ENCODE measurements at regions not wholly inside any gene's neighbourhood (a gene's known extent, or its start where the extent isn't known, plus 50 kb on each side); places are given as distances from the start of the nearest gene placed in this dataset.

DNA sequence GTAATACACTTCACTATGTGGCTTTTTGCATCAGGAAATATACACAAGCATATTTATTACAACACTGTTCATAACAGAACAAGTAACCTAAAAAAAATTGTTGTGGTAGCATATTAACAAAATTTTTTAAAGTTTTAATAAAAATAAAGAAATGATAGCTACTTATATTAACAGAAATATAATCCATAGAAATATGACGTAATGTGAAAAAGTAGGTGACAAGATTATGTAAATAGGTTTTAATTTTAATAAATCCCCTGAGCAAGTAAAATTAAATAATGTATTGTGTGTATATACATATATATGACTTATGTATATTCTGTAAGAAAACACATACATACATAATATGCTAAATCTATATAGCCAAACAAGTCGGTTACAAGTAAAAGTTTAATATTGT is 359.9 kb downstream of the SEC16B start:
- no peaks in the 10 kb centered on the region for H3K9me3 ChIP-seq (ENCODE audit: low read length)
- no TSS peak for BruUV-seq (replicated peaks)
- no peak overlapping the region for H3K27ac ChIP-seq (ENCODE audit: extremely low read length, insufficient read depth, low read length)
- no peak overlapping the region for H3K4me2 ChIP-seq (ENCODE audit: low read depth, low read length)
- WGBS (ENCODE audit: low lambda C conversion rate) = 4% methylated on average over 2 of the region's 2 CpGs
- no peaks in the 10 kb centered on the region for H3K4me1 ChIP-seq (ENCODE audit: insufficient read depth, low read length)
- no peaks in the 10 kb centered on the region for H4K20me1 ChIP-seq (ENCODE audit: insufficient read depth, low read length)
- H2AFZ ChIP-seq (ENCODE audit: low read length) = no peak overlapping the region
- no peaks in the 10 kb centered on the region for H3K36me3 ChIP-seq (replicated peaks in 1 of 2; ENCODE audit: control insufficient read depth in 1 of 2, insufficient read depth in 2 of 2, low read length in 2 of 2)
- no peak overlapping the region for H3K9ac ChIP-seq (ENCODE audit: insufficient read depth, low read depth, low read length)
- intact Hi-C loops (cut with micrococcal nuclease; ENCODE audit: unreplicated experiment) (no loop called here), in situ Hi-C loops (cut with HindIII; ENCODE audit: extremely low pct_ligation_motif_present, low pct_unique_long_range_greater_than_20kb) (no loop called here)
- H3K79me2 ChIP-seq (ENCODE audit: insufficient read depth, low read length) = no peaks in the 10 kb centered on the region
- TF ChIP-seq ZNF577 (CRISPR knock-in tag; IDR thresholded peaks at IDR 0.05; ENCODE audit: borderline replicate concordance, low read depth) = no peak
- peak; percentile 86 for TF ChIP-seq ATF7 (IDR thresholded peaks at IDR 0.05)
- no peak for TF ChIP-seq ATF7 (CRISPR knock-in tag; IDR thresholded peaks at IDR 0.05)
- no peak for DNase-seq (ENCODE audit: low spot score)
- no peak for FAIRE-seq
- no peak for ATAC-seq
- no peaks in the 10 kb centered on the region for H3K27me3 ChIP-seq (ENCODE audit: control insufficient read depth in 1 of 2, insufficient read depth in 2 of 2, low read length in 2 of 2)
- no peak overlapping the region for H3K4me3 ChIP-seq (replicated peaks in 1 of 3; ENCODE audit: insufficient read depth in 1 of 3, low read depth in 2 of 3, low read length in 3 of 3)
- POLR2A ChIA-PET = no interaction called here
- CTCF ChIA-PET (ENCODE audit: low intra/inter-chr PET ratio, low total read pairs) = no interaction called here

- Histone ChIP-seq H3K9me3 (ENCODE audit: low read length) (no peaks in the 10 kb centered on the region), H3K4me2 (ENCODE audit: low read depth, low read length) (no peak overlapping the region), H3K79me2 (ENCODE audit: insufficient read depth, low read length) (no peaks in the 10 kb centered on the region), H3K36me3 (replicated peaks in 1 of 2; ENCODE audit: control insufficient read depth in 1 of 2, insufficient read depth in 2 of 2, low read length in 2 of 2) (no peaks in the 10 kb centered on the region), H3K4me3 (replicated peaks in 1 of 3; ENCODE audit: insufficient read depth in 1 of 3, low read depth in 2 of 3, low read length in 3 of 3) (no peak overlapping the region), H3K9ac (ENCODE audit: insufficient read depth, low read depth, low read length) (no peak overlapping the region), H4K20me1 (ENCODE audit: insufficient read depth, low read length) (no peaks in the 10 kb centered on the region), H3K27ac (ENCODE audit: extremely low read length, insufficient read depth, low read length) (no peak overlapping the region), H2AFZ (ENCODE audit: low read length) (no peak overlapping the region), H3K27me3 (ENCODE audit: control insufficient read depth in 1 of 2, insufficient read depth in 2 of 2, low read length in 2 of 2) (no peaks in the 10 kb centered on the region), H3K4me1 (ENCODE audit: insufficient read depth, low read length) (no peaks in the 10 kb centered on the region)
- DNase-seq (ENCODE audit: low spot score) (no peak), FAIRE-seq (no peak), ATAC-seq (no peak)
- WGBS (ENCODE audit: low lambda C conversion rate) = 12% methylated on average over 1 of the region's 1 CpG
- CTCF ChIA-PET (ENCODE audit: low intra/inter-chr PET ratio, low total read pairs) = no interaction called here
- in situ Hi-C loops (cut with HindIII; ENCODE audit: extremely low pct_ligation_motif_present, low pct_unique_long_range_greater_than_20kb) (no loop called here), intact Hi-C loops (cut with micrococcal nuclease; ENCODE audit: unreplicated experiment) (no loop called here)
- POLR2A ChIA-PET = no interaction called here
- no peak for TF ChIP-seq MEIS1 (CRISPR knock-in tag; IDR thresholded peaks at IDR 0.05; ENCODE audit: borderline replicate concordance)
- TF ChIP-seq RARA (CRISPR knock-in tag; IDR thresholded peaks at IDR 0.05) = no peak
- TF ChIP-seq, protein P1, sequence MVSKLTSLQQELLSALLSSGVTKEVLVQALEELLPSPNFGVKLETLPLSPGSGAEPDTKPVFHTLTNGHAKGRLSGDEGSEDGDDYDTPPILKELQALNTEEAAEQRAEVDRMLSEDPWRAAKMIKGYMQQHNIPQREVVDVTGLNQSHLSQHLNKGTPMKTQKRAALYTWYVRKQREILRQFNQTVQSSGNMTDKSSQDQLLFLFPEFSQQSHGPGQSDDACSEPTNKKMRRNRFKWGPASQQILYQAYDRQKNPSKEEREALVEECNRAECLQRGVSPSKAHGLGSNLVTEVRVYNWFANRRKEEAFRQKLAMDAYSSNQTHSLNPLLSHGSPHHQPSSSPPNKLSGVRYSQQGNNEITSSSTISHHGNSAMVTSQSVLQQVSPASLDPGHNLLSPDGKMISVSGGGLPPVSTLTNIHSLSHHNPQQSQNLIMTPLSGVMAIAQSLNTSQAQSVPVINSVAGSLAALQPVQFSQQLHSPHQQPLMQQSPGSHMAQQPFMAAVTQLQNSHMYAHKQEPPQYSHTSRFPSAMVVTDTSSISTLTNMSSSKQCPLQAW (CRISPR knock-in tag; IDR thresholded peaks at IDR 0.05) = no peak
- no peak for TF ChIP-seq KDM5B (CRISPR knock-in tag; IDR thresholded peaks at IDR 0.05; ENCODE audit: borderline replicate concordance)
- TF ChIP-seq, protein P2, sequence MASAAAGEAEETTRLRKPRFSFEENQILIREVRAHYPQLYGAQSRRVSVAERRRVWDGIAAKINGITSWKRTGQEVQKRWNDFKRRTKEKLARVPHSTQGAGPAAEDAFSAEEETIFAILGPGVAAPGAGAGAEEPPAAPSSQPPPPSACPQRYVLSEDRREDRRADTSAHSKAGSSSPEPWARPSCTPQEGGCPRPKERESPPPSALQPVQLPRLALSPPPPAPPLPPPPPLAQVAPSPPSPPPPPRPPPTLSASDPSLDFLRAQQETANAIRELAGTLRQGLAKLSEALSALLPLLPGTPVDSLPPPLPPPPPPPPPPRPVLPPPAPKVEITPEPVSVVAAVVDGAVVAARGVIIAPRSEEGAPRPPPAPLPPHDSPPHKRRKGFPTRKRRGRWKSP (CRISPR knock-in tag; IDR thresholded peaks at IDR 0.05) = no peak
- TF ChIP-seq NCOA2 (CRISPR knock-in tag; IDR thresholded peaks at IDR 0.05) = no peak
- no peak for TF ChIP-seq GLMP (CRISPR knock-in tag; IDR thresholded peaks at IDR 0.05; ENCODE audit: borderline replicate concordance)
- BruUV-seq (replicated peaks) = no TSS peak
Measured at GRCh38 chr1:177600936-177601335, 368.9 kb downstream of the SEC16B start.

Data from HepG2 (cell line).